ENCODE measurements at regions not wholly inside any gene's neighbourhood (a gene's known extent, or its start where the extent isn't known, plus 50 kb on each side); places are given as distances from the start of the nearest gene placed in this dataset.

- no peaks in the 10 kb centered on the region for H3K9me3 ChIP-seq (ENCODE audit: insufficient read depth, low read depth, low read length)
- no peak overlapping the region for H3K4me3 ChIP-seq (ENCODE audit: low read length)
- H3K27me3 ChIP-seq (ENCODE audit: insufficient read depth, low read length): no peaks in the 10 kb centered on the region
- H3K27ac ChIP-seq (ENCODE audit: low read length): no peak overlapping the region
- H3K36me3 ChIP-seq (ENCODE audit: insufficient read depth, low read depth, low read length): no peaks in the 10 kb centered on the region
- no peak overlapping the region for H3K9ac ChIP-seq (ENCODE audit: low read depth, low read length)
- H3K4me1 ChIP-seq (ENCODE audit: insufficient read depth, low read length): 0 out of 2 replicates have a peak, but pooled peaks cover 3% of the 10 kb centered on the region
These were observed 496.5 kb downstream of the VRK1 start for GRCh38 chr14:97293659-97294058.

GRCh38 chr14:97295108-97295710, 498.0 kb downstream of the VRK1 start:
- Histone ChIP-seq H3K4me1 (ENCODE audit: insufficient read depth, low read length) (0 out of 2 replicates have a peak, but pooled peaks cover 3% of the 10 kb centered on the region), H3K27ac (ENCODE audit: low read length) (no peak overlapping the region), H3K4me3 (ENCODE audit: low read length) (no peak overlapping the region), H3K36me3 (ENCODE audit: insufficient read depth, low read depth, low read length) (no peaks in the 10 kb centered on the region), H3K9ac (ENCODE audit: low read depth, low read length) (no peak overlapping the region), H3K27me3 (ENCODE audit: insufficient read depth, low read length) (no peaks in the 10 kb centered on the region), H3K9me3 (ENCODE audit: insufficient read depth, low read depth, low read length) (no peaks in the 10 kb centered on the region)

GRCh38 chr14:97296176-97296575, 499.0 kb downstream of the VRK1 start:
- H3K27ac ChIP-seq (ENCODE audit: low read length): no peak overlapping the region
- 0 out of 2 replicates have a peak, but pooled peaks cover 3% of the 10 kb centered on the region for H3K4me1 ChIP-seq (ENCODE audit: insufficient read depth, low read length)
- no peaks in the 10 kb centered on the region for H3K36me3 ChIP-seq (ENCODE audit: insufficient read depth, low read depth, low read length)
- no peak overlapping the region for H3K4me3 ChIP-seq (ENCODE audit: low read length)
- no peaks in the 10 kb centered on the region for H3K9me3 ChIP-seq (ENCODE audit: insufficient read depth, low read depth, low read length)
- H3K27me3 ChIP-seq (ENCODE audit: insufficient read depth, low read length): no peaks in the 10 kb centered on the region
- no peak overlapping the region for H3K9ac ChIP-seq (ENCODE audit: low read depth, low read length)

- no peak overlapping the region for H3K9ac ChIP-seq (ENCODE audit: low read depth, low read length)
- H3K4me1 ChIP-seq (ENCODE audit: insufficient read depth, low read length): 0 out of 2 replicates have a peak, but pooled peaks cover 3% of the 10 kb centered on the region
- H3K9me3 ChIP-seq (ENCODE audit: insufficient read depth, low read depth, low read length): no peaks in the 10 kb centered on the region
- no peaks in the 10 kb centered on the region for H3K27me3 ChIP-seq (ENCODE audit: insufficient read depth, low read length)
- no peak overlapping the region for H3K4me3 ChIP-seq (ENCODE audit: low read length)
- H3K27ac ChIP-seq (ENCODE audit: low read length): no peak overlapping the region
- H3K36me3 ChIP-seq (ENCODE audit: insufficient read depth, low read depth, low read length): no peaks in the 10 kb centered on the region
These were observed 499.9 kb downstream of the VRK1 start for GRCh38 chr14:97297100-97297499.

GRCh38 chr14:97298331-97298730, 501.1 kb downstream of the VRK1 start:
- H3K9me3 ChIP-seq (ENCODE audit: insufficient read depth, low read depth, low read length): no peaks in the 10 kb centered on the region
- H3K27ac ChIP-seq (ENCODE audit: low read length): no peak overlapping the region
- H3K27me3 ChIP-seq (ENCODE audit: insufficient read depth, low read length): no peaks in the 10 kb centered on the region
- no peak overlapping the region for H3K4me3 ChIP-seq (ENCODE audit: low read length)
- 0 out of 2 replicates have a peak, but pooled peaks cover 2% of the 10 kb centered on the region for H3K4me1 ChIP-seq (ENCODE audit: insufficient read depth, low read length)
- no peaks in the 10 kb centered on the region for H3K36me3 ChIP-seq (ENCODE audit: insufficient read depth, low read depth, low read length)
- no peak overlapping the region for H3K9ac ChIP-seq (ENCODE audit: low read depth, low read length)

GRCh38 chr14:97298736-97299135, 501.6 kb downstream of the VRK1 start:
- Histone ChIP-seq H3K27ac (ENCODE audit: low read length) (no peak overlapping the region), H3K4me1 (ENCODE audit: insufficient read depth, low read length) (no peaks in the 10 kb centered on the region), H3K4me3 (ENCODE audit: low read length) (no peak overlapping the region), H3K36me3 (ENCODE audit: insufficient read depth, low read depth, low read length) (no peaks in the 10 kb centered on the region), H3K9me3 (ENCODE audit: insufficient read depth, low read depth, low read length) (no peaks in the 10 kb centered on the region), H3K9ac (ENCODE audit: low read depth, low read length) (no peak overlapping the region), H3K27me3 (ENCODE audit: insufficient read depth, low read length) (no peaks in the 10 kb centered on the region)

- H3K27me3 ChIP-seq (ENCODE audit: insufficient read depth, low read length): no peaks in the 10 kb centered on the region
- H3K9me3 ChIP-seq (ENCODE audit: insufficient read depth, low read depth, low read length): no peaks in the 10 kb centered on the region
- no peaks in the 10 kb centered on the region for H3K4me1 ChIP-seq (ENCODE audit: insufficient read depth, low read length)
- H3K36me3 ChIP-seq (ENCODE audit: insufficient read depth, low read depth, low read length): no peaks in the 10 kb centered on the region
- no peak overlapping the region for H3K27ac ChIP-seq (ENCODE audit: low read length)
- H3K9ac ChIP-seq (ENCODE audit: low read depth, low read length): no peak overlapping the region
- no peak overlapping the region for H3K4me3 ChIP-seq (ENCODE audit: low read length)
These were observed 502.5 kb downstream of the VRK1 start for GRCh38 chr14:97299661-97300060.

GRCh38 chr14:97301931-97302559, 504.9 kb downstream of the VRK1 start:
- H3K27me3 ChIP-seq (ENCODE audit: insufficient read depth, low read length): no peaks in the 10 kb centered on the region
- H3K36me3 ChIP-seq (ENCODE audit: insufficient read depth, low read depth, low read length): no peaks in the 10 kb centered on the region
- H3K27ac ChIP-seq (ENCODE audit: low read length): no peak overlapping the region
- H3K9me3 ChIP-seq (ENCODE audit: insufficient read depth, low read depth, low read length): no peaks in the 10 kb centered on the region
- no peak overlapping the region for H3K9ac ChIP-seq (ENCODE audit: low read depth, low read length)
- no peaks in the 10 kb centered on the region for H3K4me1 ChIP-seq (ENCODE audit: insufficient read depth, low read length)
- no peak overlapping the region for H3K4me3 ChIP-seq (ENCODE audit: low read length)

GRCh38 chr14:97306133-97306759, 509.1 kb downstream of the VRK1 start:
- H3K27ac ChIP-seq (ENCODE audit: low read length): no peak overlapping the region
- no peaks in the 10 kb centered on the region for H3K27me3 ChIP-seq (ENCODE audit: insufficient read depth, low read length)
- H3K4me1 ChIP-seq (ENCODE audit: insufficient read depth, low read length): no peaks in the 10 kb centered on the region
- no peaks in the 10 kb centered on the region for H3K36me3 ChIP-seq (ENCODE audit: insufficient read depth, low read depth, low read length)
- no peak overlapping the region for H3K4me3 ChIP-seq (ENCODE audit: low read length)
- no peaks in the 10 kb centered on the region for H3K9me3 ChIP-seq (ENCODE audit: insufficient read depth, low read depth, low read length)
- no peak overlapping the region for H3K9ac ChIP-seq (ENCODE audit: low read depth, low read length)

- Histone ChIP-seq H3K4me1 (ENCODE audit: insufficient read depth, low read length) (no peaks in the 10 kb centered on the region), H3K36me3 (ENCODE audit: insufficient read depth, low read depth, low read length) (no peaks in the 10 kb centered on the region), H3K4me3 (ENCODE audit: low read length) (no peak overlapping the region), H3K27ac (ENCODE audit: low read length) (no peak overlapping the region), H3K9me3 (ENCODE audit: insufficient read depth, low read depth, low read length) (no peaks in the 10 kb centered on the region), H3K9ac (ENCODE audit: low read depth, low read length) (no peak overlapping the region), H3K27me3 (ENCODE audit: insufficient read depth, low read length) (no peaks in the 10 kb centered on the region)
These were observed 509.6 kb downstream of the VRK1 start for GRCh38 chr14:97306760-97307246.

- H3K9ac ChIP-seq (ENCODE audit: low read depth, low read length): no peak overlapping the region
- H3K4me1 ChIP-seq (ENCODE audit: insufficient read depth, low read length): no peaks in the 10 kb centered on the region
- H3K27me3 ChIP-seq (ENCODE audit: insufficient read depth, low read length): no peaks in the 10 kb centered on the region
- H3K9me3 ChIP-seq (ENCODE audit: insufficient read depth, low read depth, low read length): peaks cover 8% of the 10 kb centered on the region
- H3K4me3 ChIP-seq (ENCODE audit: low read length): no peak overlapping the region
- H3K27ac ChIP-seq (ENCODE audit: low read length): no peak overlapping the region
- no peaks in the 10 kb centered on the region for H3K36me3 ChIP-seq (ENCODE audit: insufficient read depth, low read depth, low read length)
These were observed 514.2 kb downstream of the VRK1 start for GRCh38 chr14:97311411-97311810.

- H3K4me3 ChIP-seq (ENCODE audit: low read length): no peak overlapping the region
- no peaks in the 10 kb centered on the region for H3K27me3 ChIP-seq (ENCODE audit: insufficient read depth, low read length)
These were observed 515.7 kb downstream of the VRK1 start for GRCh38 chr14:97312910-97313309.

More at GRCh38 chr14:97312910-97313309, 515.7 kb downstream of the VRK1 start:
- no peak overlapping the region for H3K9ac ChIP-seq (ENCODE audit: low read depth, low read length)
- H3K9me3 ChIP-seq (ENCODE audit: insufficient read depth, low read depth, low read length): peaks cover 8% of the 10 kb centered on the region
- no peaks in the 10 kb centered on the region for H3K36me3 ChIP-seq (ENCODE audit: insufficient read depth, low read depth, low read length)
- no peak overlapping the region for H3K27ac ChIP-seq (ENCODE audit: low read length)
- no peaks in the 10 kb centered on the region for H3K4me1 ChIP-seq (ENCODE audit: insufficient read depth, low read length)
